Fibroblast of gingiva (primary cell): ENCODE measurements at regions not wholly inside any gene's neighbourhood (a gene's known extent, or its start where the extent isn't known, plus 50 kb on each side); places are given as distances from the start of the nearest gene placed in this dataset.
A peak's percentile ranks its signal among the peaks of the same experiment; 100 is the strongest.
"Not testable (repeated sequence)": the region's sequence is repeated elsewhere in the genome, so short reads cannot be mapped to it uniquely, and the experiment has no call there.

Experiments
- DNase-seq: peaks from one replicate; pipeline ENCODE4 v3.0.0-alpha.2; 2011; ENCODE audit warnings: low read depth

DNA sequence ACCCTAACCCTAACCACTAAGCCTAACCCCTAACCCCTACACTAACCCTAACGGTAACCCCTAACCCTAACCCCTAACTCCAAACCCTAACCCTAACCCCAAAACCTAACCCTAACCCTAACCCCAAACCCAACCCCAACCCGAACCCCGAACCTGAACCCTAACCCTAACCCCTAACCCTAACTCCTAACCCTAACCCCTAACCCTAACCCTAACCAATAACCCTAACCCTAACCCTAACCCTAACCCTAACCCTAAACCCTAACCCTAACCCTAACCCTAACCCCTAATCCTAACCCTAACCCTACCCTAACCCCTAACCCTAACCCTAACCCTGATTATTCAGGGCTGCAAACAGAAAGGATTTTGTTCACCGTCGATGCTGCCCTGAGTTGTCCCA, 144.6 kb upstream of the DUSP22 start:
- DNase-seq: not testable (repeated sequence)

DNA sequence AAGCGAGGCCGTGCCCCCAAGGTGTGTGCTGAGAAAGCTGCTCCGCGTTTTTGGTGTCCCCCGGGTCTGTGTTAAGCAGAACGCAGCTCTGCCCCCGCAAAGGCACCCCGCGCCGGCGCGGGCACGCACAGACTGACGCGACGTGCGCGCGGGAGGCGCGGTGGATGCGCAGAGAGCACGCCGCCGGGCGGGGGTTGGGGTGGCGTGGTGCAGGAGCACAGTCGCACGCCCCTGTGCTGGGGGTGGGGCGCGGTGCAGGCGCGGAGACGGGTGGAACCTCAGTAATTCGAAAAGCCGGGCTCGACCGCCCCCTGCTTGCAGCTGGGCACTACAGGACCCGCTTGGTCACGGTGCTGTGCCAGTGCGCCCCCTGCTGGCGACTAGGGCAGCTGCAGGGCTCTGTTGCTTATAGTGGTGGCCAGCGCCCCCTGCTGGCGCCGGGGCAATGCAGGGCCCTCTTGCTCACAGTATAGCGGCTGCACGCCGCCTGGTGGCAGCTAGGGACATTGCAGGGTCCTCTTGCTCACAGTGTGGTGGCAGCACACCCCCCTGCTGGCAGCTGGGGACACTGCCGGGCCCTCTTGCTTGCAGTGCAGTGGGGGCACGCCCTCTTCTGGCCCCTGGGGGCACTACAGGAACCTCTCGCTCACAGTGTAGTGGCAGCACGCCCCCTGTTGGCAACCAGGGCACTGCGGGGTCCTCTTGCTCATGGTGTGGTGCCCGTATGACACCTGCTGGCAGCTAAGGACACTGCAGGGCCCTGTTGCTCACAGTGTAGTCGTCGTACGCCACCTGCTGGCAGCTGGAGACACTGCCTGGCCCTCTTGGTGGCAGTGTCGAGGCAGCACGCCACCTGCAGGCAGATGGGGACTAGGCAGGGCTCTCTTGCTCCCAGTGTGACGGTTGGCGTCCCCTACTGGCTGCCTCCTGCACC, 144.0 kb upstream of the DUSP22 start:
- not testable (repeated sequence) for DNase-seq

DNA sequence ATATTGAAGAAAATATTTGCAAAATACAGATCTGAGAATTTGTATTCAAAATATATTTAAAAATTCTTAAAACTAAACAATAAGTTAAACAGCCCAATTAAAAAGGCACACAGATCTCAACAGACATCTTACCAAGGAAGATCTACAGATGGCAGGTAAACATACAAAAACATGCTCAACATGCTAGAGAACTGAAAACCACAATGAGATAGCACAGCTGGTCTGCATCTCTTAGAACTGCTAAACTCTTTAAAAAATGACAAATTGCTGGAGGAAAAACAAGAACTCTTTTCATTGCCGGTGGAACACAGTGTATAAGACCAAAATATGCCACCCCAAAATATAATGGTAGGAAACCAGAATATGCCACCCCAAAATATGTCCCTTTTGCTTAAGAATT, 142.1 kb upstream of the DUSP22 start:
- DNase-seq: not testable (repeated sequence)

DNA sequence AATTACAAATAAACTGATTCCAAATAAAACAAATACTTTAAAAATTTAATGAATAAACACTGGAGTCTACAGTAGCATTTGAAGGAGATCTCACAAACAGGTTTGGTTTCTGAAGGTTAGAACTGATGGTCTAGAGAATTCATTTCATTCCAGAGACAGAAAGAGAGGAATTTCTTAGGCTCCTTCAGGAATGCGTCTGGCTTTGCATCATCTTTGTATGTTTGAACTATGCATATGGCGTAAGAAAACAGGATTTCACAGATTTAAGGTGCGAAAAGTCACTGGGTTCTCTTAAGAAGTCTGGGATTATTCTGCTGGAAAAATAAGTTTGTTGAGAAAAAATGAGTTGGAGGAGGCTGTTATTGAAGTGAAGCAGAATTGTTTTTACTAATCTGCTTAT, 139.9 kb upstream of the DUSP22 start:
- not testable (repeated sequence) for DNase-seq

DNA sequence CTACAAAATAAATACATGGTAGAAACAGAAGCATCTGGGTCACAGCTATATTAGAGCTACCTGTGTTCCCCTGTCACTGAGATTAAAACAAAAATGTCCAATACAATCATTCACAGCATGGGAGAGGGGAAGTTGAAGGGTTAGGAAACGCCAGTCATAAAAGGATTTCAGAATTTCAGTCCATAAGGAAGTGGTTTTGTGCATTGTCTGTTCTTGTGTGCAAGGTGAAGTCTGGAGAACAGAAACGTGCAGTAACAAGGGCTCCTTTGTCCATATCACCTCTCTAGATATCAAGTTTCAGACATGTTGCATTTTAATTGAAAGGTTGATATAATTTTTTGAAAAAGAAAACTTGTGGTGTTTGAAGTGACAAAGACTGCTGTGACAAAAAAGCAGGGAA, 139.3 kb upstream of the DUSP22 start:
- DNase-seq: not testable (repeated sequence)

DNA sequence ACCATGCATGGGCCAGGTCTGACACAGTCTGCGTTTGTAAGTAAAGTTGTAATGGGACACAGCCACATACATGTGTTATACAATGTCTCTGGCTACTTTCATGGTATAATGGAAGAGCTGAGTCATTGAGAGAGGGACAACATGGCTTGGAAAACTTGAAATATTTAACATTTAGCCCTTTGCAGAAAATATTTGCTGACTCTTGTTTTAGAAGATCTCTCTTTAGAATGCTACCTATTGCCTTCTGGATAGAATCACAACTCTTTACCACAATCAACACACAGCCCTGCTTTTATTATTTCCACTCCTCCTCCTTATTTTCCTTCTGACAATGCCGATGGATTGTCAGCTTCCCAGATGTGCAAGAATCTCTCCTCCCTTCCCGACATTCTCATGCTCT, 138.4 kb upstream of the DUSP22 start:
- not testable (repeated sequence) for DNase-seq

DNA sequence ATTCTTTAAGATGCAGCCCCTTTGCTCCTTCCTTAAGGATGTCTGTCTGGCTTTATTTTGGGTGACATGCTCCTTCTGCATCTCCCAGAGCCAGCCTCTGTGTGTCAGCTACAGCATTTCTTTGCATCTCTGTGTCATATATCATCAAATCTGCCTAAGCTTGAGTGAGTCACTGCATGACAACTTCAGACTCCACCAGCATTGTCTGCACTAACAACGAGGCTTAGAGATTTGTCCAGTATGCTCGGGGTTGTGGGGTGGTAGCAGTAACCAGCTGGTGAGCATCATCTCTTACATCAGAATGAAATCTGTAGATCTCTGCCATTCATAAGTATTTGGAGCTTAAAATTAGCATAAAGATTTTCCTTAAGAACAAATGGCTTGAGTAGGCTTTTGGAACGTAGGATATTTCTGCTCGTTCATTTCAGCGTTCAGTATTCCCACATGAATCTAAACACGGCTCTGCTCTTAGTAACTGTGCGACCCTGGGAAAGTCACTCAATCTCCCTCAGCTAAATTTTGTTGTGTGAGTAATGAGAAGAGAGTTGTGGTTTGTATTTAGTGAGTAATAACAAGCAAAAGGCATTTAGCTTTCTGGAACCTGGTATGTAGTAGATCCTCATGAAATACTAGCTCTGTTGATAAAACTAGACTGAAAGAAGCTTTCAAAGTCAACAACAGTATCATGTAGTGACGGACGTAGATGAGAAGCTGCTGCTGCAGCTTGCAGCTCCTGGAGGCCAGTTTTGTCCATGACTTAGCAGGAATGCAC, 137.8 kb upstream of the DUSP22 start:
- DNase-seq: not testable (repeated sequence)

DNA sequence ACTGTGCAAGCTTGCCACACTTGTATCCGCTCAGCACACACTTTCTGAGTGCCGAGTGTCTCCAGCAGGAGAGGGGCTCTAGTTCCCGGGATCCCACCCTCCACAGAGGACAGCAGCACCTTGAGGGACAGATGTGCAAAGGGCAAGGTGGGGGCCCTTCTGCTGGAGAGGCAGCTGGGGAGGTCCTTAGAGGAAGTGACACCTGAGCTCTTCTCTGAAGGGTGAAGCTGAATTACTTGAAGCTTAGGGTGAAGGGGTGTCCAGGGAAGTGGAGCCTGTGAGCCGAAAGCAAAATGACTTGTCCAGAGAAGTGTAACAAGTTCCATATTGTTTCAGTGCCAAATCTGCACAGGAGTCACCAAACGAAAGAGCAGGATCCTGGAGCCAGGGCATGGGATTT, 136.3 kb upstream of the DUSP22 start:
- no peak for DNase-seq

DNA sequence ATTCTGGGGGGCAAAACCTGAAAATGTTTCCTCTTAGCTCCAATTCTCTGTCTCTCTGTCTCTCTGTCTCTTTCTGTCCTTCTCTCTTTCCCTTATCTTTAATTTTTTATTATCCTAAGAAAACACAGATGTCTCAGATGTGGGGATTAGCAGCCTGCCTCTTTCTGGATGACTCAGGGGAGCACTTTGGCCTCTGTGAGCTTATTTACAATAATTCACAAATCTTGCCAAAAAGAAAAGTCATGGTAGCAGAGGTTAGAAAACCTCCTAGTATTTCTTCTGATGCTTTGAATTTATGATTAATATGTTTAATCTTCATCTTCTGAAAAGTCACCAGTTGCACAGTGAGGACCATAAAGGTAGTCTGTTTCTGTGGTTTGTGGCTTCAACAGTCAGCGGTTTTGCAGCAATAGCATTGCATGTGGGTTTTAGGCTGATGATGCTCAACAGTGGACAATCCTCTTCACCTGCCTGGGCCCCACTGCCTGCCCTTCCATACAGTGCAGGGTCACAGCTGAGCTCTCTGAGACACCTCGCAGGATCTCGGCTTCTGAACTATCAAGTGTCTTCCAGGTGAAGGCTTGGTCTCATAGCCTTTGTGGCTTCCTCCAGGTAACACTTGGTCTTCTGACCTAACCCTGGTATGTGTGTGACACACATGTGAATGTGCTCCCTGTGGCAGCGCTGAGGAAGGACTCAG, 135.7 kb upstream of the DUSP22 start:
- not testable (repeated sequence) for DNase-seq

DNA sequence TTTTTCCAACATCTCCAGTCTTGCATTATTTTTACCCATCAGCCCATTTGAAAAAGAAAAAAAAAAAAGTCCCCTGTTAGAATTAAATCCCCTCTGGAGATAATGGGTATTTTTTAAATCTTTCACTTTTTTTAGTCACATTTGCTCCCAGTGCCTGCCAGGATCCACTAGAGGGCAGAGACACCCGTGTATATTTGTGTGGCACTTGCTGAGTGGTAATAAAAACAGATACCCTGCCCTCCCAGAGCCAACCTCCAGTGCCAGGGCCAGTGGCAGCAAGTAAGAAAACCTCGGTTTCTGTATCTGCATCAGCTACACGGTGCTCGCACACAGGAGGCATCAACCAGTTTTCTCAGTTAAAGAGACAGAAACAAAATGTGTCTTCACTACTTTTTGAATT, 135.1 kb upstream of the DUSP22 start:
- not testable (repeated sequence) for DNase-seq

DNA sequence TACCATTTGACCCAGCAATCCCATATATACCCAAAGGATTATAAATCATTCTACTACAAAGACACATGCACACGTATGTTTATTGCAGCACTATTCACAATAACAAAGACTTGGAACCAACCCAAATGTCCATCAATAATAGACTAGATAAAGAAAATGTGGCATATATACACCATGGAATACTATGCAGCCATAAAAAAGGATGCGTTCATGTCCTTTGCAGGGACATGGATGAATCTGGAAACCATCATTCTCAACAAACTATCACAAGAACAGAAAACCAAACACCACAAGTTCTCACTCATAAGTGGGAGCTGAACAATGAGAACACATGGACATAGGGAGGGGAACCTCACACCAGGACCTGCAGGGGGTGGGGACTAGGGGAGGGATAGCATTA, 130.6 kb upstream of the DUSP22 start:
- not testable (repeated sequence) for DNase-seq

DNA sequence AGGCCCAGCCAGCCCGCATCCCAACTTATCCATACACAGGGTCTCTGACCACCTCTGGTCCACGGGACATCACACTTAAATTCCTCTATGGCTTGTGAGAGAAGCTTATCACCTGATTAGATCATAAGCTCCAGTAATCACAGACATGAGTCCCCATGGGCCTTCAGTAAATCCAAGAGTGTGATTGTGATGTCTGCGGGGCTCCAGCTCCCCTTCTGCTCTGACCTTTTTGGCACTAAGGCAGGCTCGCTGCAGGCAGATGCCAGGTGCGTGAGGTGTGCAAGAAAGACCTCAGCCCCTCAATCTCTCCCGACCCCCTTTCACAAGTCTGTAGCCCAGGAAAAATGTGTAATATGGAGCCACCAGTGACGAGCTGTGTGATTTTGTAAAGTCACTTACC, 127.6 kb upstream of the DUSP22 start:
- DNase-seq: no peak

DNA sequence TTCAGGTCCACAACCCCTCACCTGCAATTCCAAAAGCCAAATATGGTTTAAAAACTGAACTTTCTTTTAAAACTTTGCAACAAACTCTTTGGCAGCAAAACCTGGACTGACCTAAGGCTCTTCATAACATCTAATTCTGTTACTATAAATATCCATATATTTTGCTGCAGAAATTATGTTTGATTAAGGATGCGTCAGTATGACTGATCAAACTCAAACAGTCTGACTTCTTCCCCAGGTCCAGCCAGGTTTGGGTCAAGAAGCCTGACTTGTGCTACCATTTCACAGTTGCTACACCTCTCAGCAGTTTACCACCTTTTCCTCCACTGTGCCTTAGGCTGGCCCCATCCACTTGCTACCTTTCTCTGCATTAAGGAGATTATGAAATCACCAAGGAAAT, 127.0 kb upstream of the DUSP22 start:
- no peak for DNase-seq

DNA sequence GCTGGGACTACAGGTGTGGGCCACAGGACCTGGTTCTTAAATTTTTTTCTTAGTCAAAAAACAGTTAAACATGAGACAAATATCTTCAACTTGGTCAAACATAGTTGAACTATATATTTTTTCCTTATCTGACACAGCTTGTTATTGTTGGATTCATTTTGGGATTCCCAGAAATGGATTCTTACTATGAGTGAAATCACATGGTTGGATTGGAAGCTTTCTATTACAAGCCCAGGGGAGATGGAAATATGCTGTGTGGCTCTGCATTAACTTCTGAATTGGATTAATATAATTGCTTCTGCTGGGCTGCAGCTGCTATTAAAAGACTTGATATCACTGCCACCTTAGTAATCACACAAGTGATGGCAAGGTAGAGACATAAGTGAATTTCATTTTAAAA, 126.4 kb upstream of the DUSP22 start:
- DNase-seq: no peak

DNA sequence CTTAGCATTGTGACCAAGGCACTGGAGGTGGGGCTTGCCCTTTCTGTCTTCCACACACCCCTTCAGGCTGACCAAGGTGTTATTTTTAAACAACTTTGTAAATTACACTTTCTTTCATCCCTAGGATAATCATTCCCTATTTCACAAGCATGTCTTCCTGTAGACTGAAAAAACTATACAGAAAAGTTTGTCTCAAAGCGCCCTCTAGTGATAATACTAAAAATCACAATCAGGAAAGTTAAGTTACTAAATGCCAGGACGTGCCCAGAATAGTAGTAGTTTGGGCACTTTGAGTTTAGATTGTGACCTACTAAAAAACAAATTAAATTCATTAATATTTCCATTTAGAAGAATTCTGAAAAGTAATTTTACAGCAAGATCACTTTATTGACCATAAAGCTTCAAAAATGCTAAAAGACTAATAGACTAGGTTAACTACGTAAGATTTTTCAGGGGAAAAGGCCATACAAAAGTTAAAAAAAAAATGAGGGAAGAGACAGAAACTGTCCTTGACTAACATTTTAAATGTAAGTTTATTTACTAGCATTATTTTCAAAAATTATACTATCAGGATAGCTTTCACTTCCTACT, 123.3 kb upstream of the DUSP22 start:
- DNase-seq: peak; percentile 36

DNA sequence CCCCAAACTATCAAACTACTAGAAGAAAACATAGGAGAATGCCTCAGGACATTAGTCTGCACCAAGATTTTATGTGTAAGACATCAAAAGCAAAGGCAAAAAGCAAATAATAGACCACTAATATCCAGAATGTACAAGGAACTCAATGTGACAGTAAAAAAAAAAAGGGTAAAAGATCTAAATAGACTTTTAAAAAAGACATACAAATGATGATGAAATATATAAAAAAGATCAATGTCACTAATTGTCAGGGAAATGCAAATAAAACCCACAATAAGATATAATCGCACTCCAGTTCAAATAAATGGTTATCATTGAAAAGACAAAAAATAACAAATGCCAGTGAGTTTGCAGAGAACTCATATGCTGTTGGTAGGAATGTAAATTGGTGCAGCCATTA, 118.3 kb upstream of the DUSP22 start:
- no peak for DNase-seq

DNA sequence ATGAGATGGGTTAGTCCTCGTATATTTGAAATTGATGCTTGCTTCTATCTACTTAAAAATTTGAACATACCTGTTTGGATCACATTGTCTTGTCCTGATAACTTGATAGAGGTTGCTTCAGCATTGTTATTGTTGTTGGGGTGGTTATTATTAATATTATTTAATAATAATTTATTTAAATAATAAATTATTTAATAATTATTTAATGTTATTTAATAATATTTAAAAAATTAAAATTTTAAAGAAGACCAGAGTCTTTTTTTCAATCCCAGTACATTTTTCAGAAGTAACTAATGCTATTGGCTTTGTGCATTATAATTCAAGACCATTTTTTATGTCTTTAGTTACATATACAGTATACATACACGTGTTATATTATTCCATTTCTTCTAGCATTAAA, 116.6 kb upstream of the DUSP22 start:
- DNase-seq: no peak

DNA sequence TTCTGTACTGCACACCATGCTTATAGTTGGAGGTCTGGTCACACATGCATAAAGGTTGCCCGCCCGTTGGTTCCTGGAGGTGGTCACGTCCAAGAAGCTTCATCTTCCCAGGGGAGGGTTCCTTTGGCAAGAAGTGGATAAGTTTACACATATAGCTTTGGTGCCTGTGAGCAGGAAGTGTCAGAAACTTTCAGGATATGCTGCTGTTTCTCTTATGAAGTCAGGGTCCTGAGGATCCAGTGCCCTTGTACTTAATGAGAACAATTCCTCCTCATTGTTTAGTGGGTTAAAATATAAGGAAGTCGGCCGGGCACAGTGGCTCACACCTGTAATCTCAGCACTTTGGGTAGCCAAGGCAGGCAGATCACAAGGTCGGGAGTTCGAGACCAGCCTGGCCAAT, 115.5 kb upstream of the DUSP22 start:
- no peak for DNase-seq

DNA sequence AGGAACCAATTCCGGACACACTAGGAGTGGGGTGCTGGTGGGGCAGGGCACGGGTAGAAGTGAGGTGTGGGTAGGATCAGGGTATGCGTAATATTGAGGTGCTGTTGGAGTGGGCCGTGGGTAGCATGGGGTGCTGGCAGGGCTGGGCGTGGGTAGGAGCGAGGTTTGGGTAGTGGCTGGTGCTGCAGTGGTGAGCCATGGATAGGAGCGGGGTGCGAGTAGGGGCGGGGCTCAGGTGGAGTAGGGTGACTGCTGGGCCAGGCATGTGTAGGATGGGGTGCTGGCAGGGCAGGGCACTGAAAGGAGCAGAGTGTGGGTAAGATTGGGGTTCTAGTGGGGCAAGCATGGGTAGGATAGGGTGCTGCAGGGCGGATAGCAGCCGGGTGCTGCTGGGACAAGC, 114.2 kb upstream of the DUSP22 start:
- no peak for DNase-seq

DNA sequence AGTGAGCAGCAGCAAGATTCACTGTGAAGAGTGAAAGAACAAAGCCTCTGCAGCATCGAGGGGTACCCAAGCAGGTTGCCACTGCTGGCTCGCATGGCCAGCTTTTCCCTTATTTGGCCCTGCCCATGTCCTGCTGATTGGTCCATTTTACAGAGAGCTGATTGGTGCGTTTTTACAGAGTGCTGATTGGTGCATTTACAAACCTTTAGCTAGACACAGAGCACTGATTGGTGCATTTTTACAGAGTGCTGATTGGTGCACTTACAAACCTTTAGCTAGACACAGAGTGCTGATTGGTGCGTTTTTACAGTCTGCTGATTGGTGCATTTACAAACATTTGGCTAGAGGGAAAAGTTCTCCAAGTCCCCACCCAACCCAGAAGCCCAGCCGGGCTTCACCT, 113.4 kb upstream of the DUSP22 start:
- not testable (repeated sequence) for DNase-seq

DNA sequence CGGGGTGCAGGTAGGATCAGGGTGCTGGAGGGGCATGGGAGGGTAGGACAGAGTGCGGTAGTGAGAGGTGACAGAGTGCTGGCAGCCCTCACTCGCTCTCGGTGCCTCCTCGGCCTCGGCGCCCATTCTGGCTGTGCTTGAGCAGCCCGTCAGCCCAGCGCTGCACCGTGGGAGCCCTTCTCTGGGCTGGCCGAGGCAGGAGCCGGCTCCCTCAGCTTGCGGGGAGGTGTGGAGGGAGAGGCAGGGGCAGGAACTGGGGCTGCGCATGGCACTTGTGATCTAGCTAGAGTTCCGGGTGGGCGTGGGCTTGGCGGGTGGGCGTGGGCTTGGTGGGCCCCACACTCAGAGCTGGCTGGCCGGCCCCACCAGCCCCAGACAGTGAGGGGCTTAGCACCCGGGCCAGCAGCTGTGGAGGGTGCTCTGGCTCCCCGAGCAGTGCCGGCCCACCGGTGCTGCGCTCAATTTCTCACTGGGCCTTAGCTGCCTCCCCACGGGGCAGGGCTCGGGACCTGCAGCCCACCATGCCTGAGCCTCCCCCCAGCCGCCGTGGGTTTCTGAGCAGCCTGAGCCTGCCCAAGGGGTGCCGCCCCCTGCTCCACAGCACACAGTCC, 112.8 kb upstream of the DUSP22 start:
- no peak for DNase-seq
